Motor neuron (in vitro differentiated cells): ENCODE measurements at regions not wholly inside any gene's neighbourhood (a gene's known extent, or its start where the extent isn't known, plus 50 kb on each side); places are given as distances from the start of the nearest gene placed in this dataset.

Experiments used
- ATAC-seq, 8 experiments: fragments of 200-7000 bp; cut with Tn5 transposase; replicated peaks in 6 of 8; 2 replicates each; pipeline ENCODE4 v1.8.0; 2021; ENCODE audit warnings: mild to moderate bottlenecking in 8 of 8, moderate library complexity in 8 of 8
- H3K27ac ChIP-seq, 2 donors: fragments of 250-450 bp; sonication (Bioruptor Pico); 2 replicates each; pipeline ENCODE4 v1.9.0; 2021; ENCODE audit warnings: antibody characterized with exemption in 2 of 2, mild to moderate bottlenecking in 2 of 2, moderate library complexity in 1 of 2
- H3K4me1 ChIP-seq, 2 donors: fragments of 250-450 bp; sonication (Bioruptor Pico); replicated peaks in 1 of 2; 2 replicates each; pipeline ENCODE4 v1.6.1; 2021; ENCODE audit warnings: antibody characterized with exemption in 2 of 2, mild to moderate bottlenecking in 2 of 2, moderate library complexity in 1 of 2
- H3K4me3 ChIP-seq, 5 donors: fragments of 250-450 bp; sonication (Bioruptor Pico); 2 replicates each; pipeline ENCODE4 v1.9.0; 2021; ENCODE audit warnings: antibody characterized with exemption in 5 of 5, mild to moderate bottlenecking in 5 of 5, moderate library complexity in 4 of 5
- WGBS, 10 experiments: fragments of 450-650 bp; shearing (Covaris generic); methylation state at CpG; one replicate each; pipeline ENCODE4 v1.0.0; 2022; 5-methylcytosine and 5-hydroxymethylcytosine counted together
- in situ Hi-C, 9 experiments: fragments of 400-800 bp; cut with MboI; loops; one replicate each; pipeline ENCODE4 v1.15.0; 2021; ENCODE audit warnings: low sequenced_read_pairs in 9 of 9, low pct_unique_long_range_greater_than_20kb in 2 of 9; ENCODE audit not compliant: unreplicated experiment in 9 of 9

- no peak overlapping the region for H3K4me3 ChIP-seq
- 57 to 100% (median 97%) methylated on average over 1 to 2 of the region's 2 CpGs; no CpG with 5 or more reads in 2 of the 10 experiments for WGBS, 10 experiments
- no peak overlapping the region for H3K27ac ChIP-seq
- in situ Hi-C loops, result no loop called here
- peaks cover 21 to 28% of the 10 kb centered on the region in 2 donors for H3K4me1 ChIP-seq
- ATAC-seq, result no peak
These were observed 730.1 kb upstream of the NR2F2 start for GRCh38 chr15:95600367-95600766.

GRCh38 chr15:95600884-95601283, 729.6 kb upstream of the NR2F2 start:
- ATAC-seq, result no peak
- peaks cover 21 to 24% of the 10 kb centered on the region in 2 donors for H3K4me1 ChIP-seq
- H3K4me3 ChIP-seq, result no peak overlapping the region
- in situ Hi-C loops, result no loop called here
- no peak overlapping the region for H3K27ac ChIP-seq
- 71 to 100% (median 100%) methylated on average over 1 to 3 of the region's 3 CpGs; no CpG with 5 or more reads in 5 of the 10 experiments for WGBS, 10 experiments

GRCh38 chr15:95601525-95601924, 729.0 kb upstream of the NR2F2 start:
- no peak for ATAC-seq
- in situ Hi-C loops, result no loop called here
- Histone ChIP-seq H3K4me1 (peaks cover 18% of the 10 kb centered on the region in 2 donors), H3K27ac (no peak overlapping the region), H3K4me3 (no peak overlapping the region)
- 67 to 97% (median 91%) methylated on average over 2 to 5 of the region's 5 CpGs for WGBS, 10 experiments

GRCh38 chr15:95603802-95604201, 726.7 kb upstream of the NR2F2 start:
- Histone ChIP-seq H3K4me1 (peaks cover 0 to under 1% of the 10 kb centered on the region in 2 donors), H3K27ac (no peak overlapping the region), H3K4me3 (no peak overlapping the region)
- 18 to 89% (median 66%) methylated on average over 2 to 8 of the region's 8 CpGs for WGBS, 10 experiments
- in situ Hi-C loops, result no loop called here
- no peak for ATAC-seq

GRCh38 chr15:95604634-95605036, 725.9 kb upstream of the NR2F2 start:
- in situ Hi-C loops, result no loop called here
- Histone ChIP-seq H3K4me3 (no peak overlapping the region), H3K27ac (no peak overlapping the region), H3K4me1 (no peaks in the 10 kb centered on the region)
- 0 to 100% (median 93%) methylated on average over 1 of the region's 1 CpG; no CpG with 5 or more reads in 1 of the 10 experiments for WGBS, 10 experiments
- ATAC-seq, result no peak

- no peak for ATAC-seq
- in situ Hi-C loops, result no loop called here
- no peak overlapping the region for H3K4me3 ChIP-seq
- H3K4me1 ChIP-seq, result peaks cover 3% of the 10 kb centered on the region in 2 donors
- no peak overlapping the region for H3K27ac ChIP-seq
These were observed 725.4 kb upstream of the NR2F2 start for GRCh38 chr15:95605098-95605497.

GRCh38 chr15:95606551-95606950, 723.9 kb upstream of the NR2F2 start:
- H3K27ac ChIP-seq, result no peak overlapping the region
- H3K4me1 ChIP-seq, result peaks cover 12 to 16% of the 10 kb centered on the region in 2 donors
- in situ Hi-C loops, result no loop called here
- WGBS, 10 experiments, result 75 to 100% (median 94%) methylated on average over 1 to 2 of the region's 2 CpGs; no CpG with 5 or more reads in 1 of the 10 experiments
- no peak overlapping the region for H3K4me3 ChIP-seq
- no peak for ATAC-seq

GRCh38 chr15:95608371-95608770, 722.1 kb upstream of the NR2F2 start:
- Histone ChIP-seq H3K27ac (no peak overlapping the region), H3K4me3 (no peak overlapping the region), H3K4me1 (peaks cover 12 to 27% of the 10 kb centered on the region in 2 donors)
- ATAC-seq, result no peak
- in situ Hi-C loops, result no loop called here
- WGBS, 10 experiments, result 85 to 100% (median 98%) methylated on average over 2 to 4 of the region's 4 CpGs

GRCh38 chr15:95609096-95609495, 721.4 kb upstream of the NR2F2 start:
- in situ Hi-C loops, result no loop called here
- no peak overlapping the region for H3K27ac ChIP-seq
- WGBS, 10 experiments, result 60 to 100% (median 82%) methylated on average over 1 to 3 of the region's 3 CpGs
- H3K4me3 ChIP-seq, result no peak overlapping the region
- no peak for ATAC-seq
- peaks cover 12 to 27% of the 10 kb centered on the region in 2 donors for H3K4me1 ChIP-seq

- Histone ChIP-seq H3K4me3 (no peak overlapping the region), H3K4me1 (peaks cover 12 to 27% of the 10 kb centered on the region in 2 donors), H3K27ac (no peak overlapping the region)
- in situ Hi-C loops, result no loop called here
- no peak for ATAC-seq
- WGBS, 10 experiments, result 0 to 88% (median 28%) methylated on average over 1 to 2 of the region's 2 CpGs
These were observed 719.6 kb upstream of the NR2F2 start for GRCh38 chr15:95610945-95611344.

- WGBS, 10 experiments, result 0 to 100% (median 77%) methylated on average over 1 to 3 of the region's 3 CpGs; no CpG with 5 or more reads in 2 of the 10 experiments
- ATAC-seq, result no peak
- Histone ChIP-seq H3K4me3 (no peak overlapping the region), H3K27ac (no peak overlapping the region), H3K4me1 (peaks cover 7 to 21% of the 10 kb centered on the region in 2 donors)
- in situ Hi-C loops, result no loop called here
These were observed 715.1 kb upstream of the NR2F2 start for GRCh38 chr15:95615436-95615835.

- 57 to 100% (median 100%) methylated on average over 1 to 2 of the region's 2 CpGs; no CpG with 5 or more reads in 2 of the 10 experiments for WGBS, 10 experiments
- no peak overlapping the region for H3K4me3 ChIP-seq
- no peak overlapping the region for H3K27ac ChIP-seq
- H3K4me1 ChIP-seq, result peaks cover 0 to 13% of the 10 kb centered on the region in 2 donors
- in situ Hi-C loops, result no loop called here
- ATAC-seq, result no peak
These were observed 714.2 kb upstream of the NR2F2 start for GRCh38 chr15:95616306-95616705.

GRCh38 chr15:95620934-95621579, 709.4 kb upstream of the NR2F2 start:
- in situ Hi-C loops, result no loop called here
- WGBS, 10 experiments, result 67 to 100% (median 88%) methylated on average over 1 of the region's 1 CpG; no CpG with 5 or more reads in 5 of the 10 experiments
- Histone ChIP-seq H3K4me3 (no peak overlapping the region), H3K4me1 (peaks cover 4 to 5% of the 10 kb centered on the region in 2 donors), H3K27ac (no peak overlapping the region)
- peak in 2 of 8 experiments; percentile 72 to 81 for ATAC-seq

- Histone ChIP-seq H3K4me3 (no peak overlapping the region), H3K27ac (no peak overlapping the region), H3K4me1 (peaks cover 13 to 16% of the 10 kb centered on the region in 2 donors)
- no peak for ATAC-seq
- in situ Hi-C loops, result no loop called here
These were observed 707.7 kb upstream of the NR2F2 start for GRCh38 chr15:95622843-95623242.
